ENCODE measurements at regions not wholly inside any gene's neighbourhood (a gene's known extent, or its start where the extent isn't known, plus 50 kb on each side); places are given as distances from the start of the nearest gene placed in this dataset.
"Not testable (repeated sequence)": the region's sequence is repeated elsewhere in the genome, so short reads cannot be mapped to it uniquely, and the experiment has no call there.

- DNase-seq: no peak
- TF ChIP-seq CTCF (IDR thresholded peaks at IDR 0.05; ENCODE audit: low read depth, low read length, missing control alignments): no peak
- Histone ChIP-seq H3K27ac (no peak overlapping the region), H3K36me3 (replicated peaks) (no peaks in the 10 kb centered on the region), H3K27me3 (replicated peaks) (no peaks in the 10 kb centered on the region), H3K4me3 (ENCODE audit: low read depth, low read length) (no peak overlapping the region)
- in situ Hi-C loops (cut with HindIII; ENCODE audit: low pct_ligation_motif_present, low sequenced_read_pairs): no loop called here
These were observed 427.1 kb downstream of the PRELID2 start for GRCh38 chr5:145408048-145408341.

- H3K4me3 ChIP-seq (ENCODE audit: low read depth, low read length): no peak overlapping the region
- no peak for DNase-seq
- TF ChIP-seq CTCF (IDR thresholded peaks at IDR 0.05; ENCODE audit: low read depth, low read length, missing control alignments): no peak
- no peak overlapping the region for H3K27ac ChIP-seq
- H3K36me3 ChIP-seq (replicated peaks): no peaks in the 10 kb centered on the region
- in situ Hi-C loops (cut with HindIII; ENCODE audit: low pct_ligation_motif_present, low sequenced_read_pairs): no loop called here
- H3K27me3 ChIP-seq (replicated peaks): no peaks in the 10 kb centered on the region
These were observed 427.7 kb downstream of the PRELID2 start for GRCh38 chr5:145407300-145408047.

GRCh38 chr5:145403992-145404391 is 431.1 kb downstream of the PRELID2 start:
- Histone ChIP-seq H3K27ac (no peak overlapping the region), H3K36me3 (replicated peaks) (no peaks in the 10 kb centered on the region), H3K27me3 (replicated peaks) (no peaks in the 10 kb centered on the region), H3K4me3 (ENCODE audit: low read depth, low read length) (no peak overlapping the region)
- DNase-seq: no peak
- TF ChIP-seq CTCF (IDR thresholded peaks at IDR 0.05; ENCODE audit: low read depth, low read length, missing control alignments): no peak
- in situ Hi-C loops (cut with HindIII; ENCODE audit: low pct_ligation_motif_present, low sequenced_read_pairs): no loop called here

- no peak for DNase-seq
- no peaks in the 10 kb centered on the region for H3K36me3 ChIP-seq (replicated peaks)
- TF ChIP-seq CTCF (IDR thresholded peaks at IDR 0.05; ENCODE audit: low read depth, low read length, missing control alignments): no peak
- no peak overlapping the region for H3K27ac ChIP-seq
- no peak overlapping the region for H3K4me3 ChIP-seq (ENCODE audit: low read depth, low read length)
- no peaks in the 10 kb centered on the region for H3K27me3 ChIP-seq (replicated peaks)
- in situ Hi-C loops (cut with HindIII; ENCODE audit: low pct_ligation_motif_present, low sequenced_read_pairs): no loop called here
These were observed 438.3 kb downstream of the PRELID2 start for GRCh38 chr5:145396888-145397287.

GRCh38 chr5:145395151-145395550 is 440.0 kb downstream of the PRELID2 start:
- in situ Hi-C loops (cut with HindIII; ENCODE audit: low pct_ligation_motif_present, low sequenced_read_pairs); H3K36me3 ChIP-seq (replicated peaks); H3K27me3 ChIP-seq (replicated peaks); DNase-seq; H3K4me3 ChIP-seq (ENCODE audit: low read depth, low read length); H3K27ac ChIP-seq: not testable (repeated sequence)

- Histone ChIP-seq H3K4me3 (ENCODE audit: low read depth, low read length) (no peak overlapping the region), H3K36me3 (replicated peaks) (no peaks in the 10 kb centered on the region), H3K27ac (no peak overlapping the region), H3K27me3 (replicated peaks) (no peaks in the 10 kb centered on the region)
- in situ Hi-C loops (cut with HindIII; ENCODE audit: low pct_ligation_motif_present, low sequenced_read_pairs): no loop called here
- TF ChIP-seq CTCF (IDR thresholded peaks at IDR 0.05; ENCODE audit: low read depth, low read length, missing control alignments): no peak
- no peak for DNase-seq
These were observed 441.7 kb downstream of the PRELID2 start for GRCh38 chr5:145393426-145393825.
